HG03103 (cell line): ENCODE measurements at regions not wholly inside any gene's neighbourhood (a gene's known extent, or its start where the extent isn't known, plus 50 kb on each side); places are given as distances from the start of the nearest gene placed in this dataset.
"Not testable (repeated sequence)": the region's sequence is repeated elsewhere in the genome, so short reads cannot be mapped to it uniquely, and the experiment has no call there.

ENCODE experiments used
- ATAC-seq: cut with Tn5 transposase; IDR thresholded peaks from one replicate; pipeline ENCODE4 v1.9.1; 2021; ENCODE audit warnings: low read depth; ENCODE audit not compliant: unreplicated experiment

DNA sequence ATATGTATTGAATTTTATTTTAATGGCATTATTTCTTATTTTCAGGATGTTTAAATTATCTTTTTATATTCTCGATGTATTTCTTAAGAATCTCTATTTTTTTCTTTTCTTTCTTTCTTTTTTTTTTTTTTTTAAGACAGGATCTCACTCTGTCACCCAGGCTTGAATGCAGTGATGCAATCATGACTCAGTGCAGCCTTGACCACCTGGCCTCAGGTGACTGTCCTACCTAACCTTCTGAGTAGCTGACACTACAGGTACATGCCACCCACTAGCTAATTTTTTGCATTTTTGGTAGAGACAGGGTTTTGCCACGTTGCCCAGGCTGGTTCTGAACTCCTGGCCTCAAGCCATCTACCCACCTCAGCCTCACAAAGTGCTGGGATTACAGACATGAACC, 143.8 kb upstream of the LAMA2 start:
- no peak for ATAC-seq

DNA sequence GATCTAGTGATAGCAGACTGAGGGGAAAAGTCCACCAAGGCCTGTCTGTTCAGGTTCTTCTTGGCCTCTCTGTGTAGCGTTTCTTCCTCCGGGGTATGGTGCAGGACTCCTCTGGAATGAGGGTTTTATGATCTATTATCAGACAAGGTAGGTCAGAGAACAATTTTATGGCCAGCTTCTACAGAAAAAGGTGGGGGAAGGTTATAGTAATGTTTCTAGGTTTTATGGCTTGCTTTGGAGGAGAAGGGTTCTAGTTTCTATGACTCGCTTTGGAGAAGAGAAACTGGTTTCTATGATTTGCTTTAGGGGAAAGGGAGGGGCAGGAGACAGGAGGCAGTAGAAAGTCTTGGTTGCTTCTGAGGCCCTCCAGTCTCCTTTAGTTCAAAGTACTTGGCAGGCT, 144.8 kb upstream of the LAMA2 start:
- peak; percentile 74 for ATAC-seq

DNA sequence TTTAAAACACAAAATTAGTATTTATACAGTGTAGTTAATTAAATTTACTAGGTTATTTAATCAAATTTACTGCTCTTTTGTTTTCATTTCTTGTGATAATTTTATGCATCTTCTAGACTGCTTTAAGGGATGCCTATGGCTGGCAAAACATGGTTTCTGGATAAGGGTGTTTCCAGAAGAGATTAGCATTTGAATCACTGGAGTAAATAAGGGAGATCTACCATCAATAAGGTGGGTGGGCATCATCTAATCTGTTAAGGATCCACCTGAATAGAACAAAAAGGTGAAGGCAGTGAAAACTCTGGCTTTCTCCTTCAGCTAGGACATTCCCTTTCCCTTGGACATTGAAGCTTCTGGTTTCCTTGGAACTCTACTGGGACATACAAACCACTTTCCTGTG, 146.2 kb upstream of the LAMA2 start:
- ATAC-seq, result no peak

GRCh38 chr6:128731249-128732165, 151.4 kb upstream of the LAMA2 start:
- no peak for ATAC-seq

GRCh38 chr6:128727500-128727899, 155.4 kb upstream of the LAMA2 start:
- no peak for ATAC-seq

DNA sequence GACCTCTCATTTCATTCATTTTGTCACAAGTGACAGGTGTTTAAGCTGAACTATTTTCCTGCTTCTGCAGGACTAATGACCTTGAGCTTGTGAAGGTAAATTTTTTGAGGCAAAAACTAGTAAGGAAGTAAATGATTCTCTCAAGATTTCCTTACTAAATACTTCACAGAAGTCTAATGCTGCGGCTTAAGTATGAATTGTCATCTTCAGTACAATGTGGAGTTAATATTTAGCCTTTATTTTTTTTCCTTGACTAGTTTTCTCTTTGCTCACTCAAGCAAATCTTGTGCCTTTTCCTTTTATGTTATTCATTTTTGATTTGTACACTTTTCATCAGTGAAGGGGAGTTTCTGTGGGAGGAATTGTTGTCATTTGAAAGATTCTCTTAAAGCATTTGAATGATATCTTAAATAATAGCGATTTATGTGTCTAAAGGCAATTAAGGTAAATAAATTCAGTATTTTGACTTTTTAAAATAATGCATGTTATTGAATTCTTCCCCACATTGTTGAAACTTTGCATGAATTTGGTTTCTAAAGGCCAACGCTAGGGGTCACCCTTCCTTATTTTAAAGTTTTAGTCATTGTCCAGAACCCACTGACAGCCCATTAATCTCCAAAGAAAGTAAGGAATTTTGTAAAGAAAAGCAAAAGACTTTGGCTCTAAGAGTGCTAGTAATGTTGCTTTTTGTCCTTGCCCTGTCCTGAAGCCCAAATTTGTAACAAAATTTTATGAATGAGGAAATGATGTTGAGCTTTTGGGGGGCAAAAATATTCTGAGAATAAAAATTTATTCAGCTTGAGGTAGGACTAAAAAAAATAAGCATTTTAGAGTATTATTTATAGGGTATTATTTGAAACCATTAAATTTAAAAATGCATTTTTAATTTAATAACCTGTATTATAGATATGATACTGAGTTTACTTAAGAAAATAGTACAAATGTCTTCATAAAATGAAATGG, 157.4 kb upstream of the LAMA2 start:
- no peak for ATAC-seq

DNA sequence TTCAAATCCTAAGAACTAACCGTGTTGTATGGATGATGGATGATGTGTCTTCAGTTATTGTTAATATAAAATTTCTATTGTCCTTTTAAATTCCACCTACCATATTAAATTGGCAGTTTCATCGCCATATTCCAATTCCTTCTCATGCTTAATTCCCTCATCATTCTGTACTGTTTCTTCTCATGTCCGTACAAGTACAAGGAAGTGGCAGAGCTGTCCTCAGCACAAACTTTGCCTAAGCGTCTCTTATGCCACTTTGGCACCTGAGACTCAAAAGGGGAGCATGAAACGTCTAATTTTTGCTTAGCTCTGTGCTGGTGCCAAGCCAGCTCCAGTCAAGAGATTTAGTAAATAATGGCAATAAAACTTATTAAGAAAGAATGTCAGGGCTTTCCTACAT, 158.2 kb upstream of the LAMA2 start:
- no peak for ATAC-seq

- no peak for ATAC-seq
Observed at GRCh38 chr6:128723667-128724066, 159.3 kb upstream of the LAMA2 start.

GRCh38 chr6:128720891-128721290, 162.0 kb upstream of the LAMA2 start:
- no peak for ATAC-seq

DNA sequence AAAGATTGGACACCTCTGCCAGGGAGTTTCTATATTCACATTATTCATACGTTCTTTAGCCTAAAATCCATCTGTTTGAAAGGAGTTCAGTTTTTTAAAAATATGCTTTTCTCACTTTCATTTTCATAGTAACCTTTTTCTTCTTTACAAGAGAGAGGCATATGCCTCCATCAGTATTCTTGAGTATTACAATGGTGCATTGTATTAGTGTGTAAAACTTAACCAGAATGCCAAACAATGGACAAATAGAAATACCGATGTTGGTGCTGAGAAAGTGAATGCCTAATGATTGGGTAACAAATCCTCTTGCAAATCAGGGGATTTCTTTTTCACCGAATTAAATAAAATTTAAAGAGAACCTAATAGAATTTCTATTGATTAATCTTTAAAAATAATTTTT, 163.2 kb upstream of the LAMA2 start:
- ATAC-seq, result no peak

GRCh38 chr6:128713461-128713860, 169.5 kb upstream of the LAMA2 start:
- no peak for ATAC-seq

- ATAC-seq, result no peak
Observed at GRCh38 chr6:128712898-128713297, 170.0 kb upstream of the LAMA2 start.

- ATAC-seq, result no peak
Observed at GRCh38 chr6:128711149-128711548, 171.8 kb upstream of the LAMA2 start.

GRCh38 chr6:128710315-128710714, 172.6 kb upstream of the LAMA2 start:
- ATAC-seq, result no peak

DNA sequence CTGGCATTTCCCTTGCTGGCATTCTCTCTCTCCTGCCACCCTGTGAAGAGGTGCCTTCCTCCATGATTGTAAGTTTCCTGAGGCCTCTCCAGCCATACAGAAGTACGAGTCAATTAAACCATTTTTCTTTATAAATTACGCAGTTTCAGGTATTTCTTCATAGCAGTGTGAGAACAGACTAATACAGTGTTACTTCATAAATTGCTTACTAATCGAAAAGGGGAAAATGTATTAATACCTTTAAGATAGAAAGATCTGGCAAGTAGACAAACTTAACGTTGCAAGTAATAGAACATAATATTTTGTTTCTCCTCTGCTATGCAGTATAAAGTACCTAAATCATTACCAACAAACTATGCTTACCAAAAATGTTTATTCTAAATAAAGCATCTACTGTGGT, 178.3 kb upstream of the LAMA2 start:
- ATAC-seq, result no peak

GRCh38 chr6:128703794-128704193, 179.1 kb upstream of the LAMA2 start:
- ATAC-seq, result not testable (repeated sequence)

- ATAC-seq, result no peak
Observed at GRCh38 chr6:128696691-128697689, 176.6 kb upstream of the PTPRK start.

DNA sequence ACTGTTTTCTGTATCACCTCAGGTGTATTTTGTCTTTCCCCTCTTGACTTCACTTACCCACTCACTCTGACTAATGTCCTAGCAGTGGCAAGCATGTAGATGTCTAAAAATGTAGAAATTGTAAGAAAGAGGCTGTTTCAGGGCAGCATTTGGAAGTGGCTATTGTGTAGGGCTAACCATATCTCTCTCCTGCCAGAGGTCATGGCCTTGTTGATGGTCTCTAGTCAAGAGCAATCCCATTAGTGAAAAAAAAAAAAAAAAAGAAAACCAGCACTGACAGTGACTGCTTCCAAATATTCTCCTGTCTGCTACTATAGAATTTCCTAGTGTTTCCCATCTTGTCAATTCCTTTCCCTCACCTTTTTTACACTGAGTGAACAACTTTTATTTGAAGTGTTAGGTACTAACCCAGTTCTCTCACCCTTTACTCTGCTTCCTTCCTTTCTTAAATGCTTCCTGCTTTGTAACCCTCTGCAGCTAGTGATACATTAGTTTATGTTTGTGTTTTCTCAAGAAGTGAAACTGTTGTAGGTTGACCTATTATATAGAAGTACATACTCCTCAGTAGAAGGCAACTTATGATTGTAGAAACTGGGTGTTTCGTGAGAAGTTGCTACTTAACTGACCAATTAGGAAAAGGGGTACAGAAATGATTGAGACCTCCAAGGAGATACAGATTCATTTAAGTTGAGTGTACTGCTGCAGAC, 174.1 kb upstream of the PTPRK start:
- peak; percentile 71 for ATAC-seq

- no peak for ATAC-seq
Observed at GRCh38 chr6:128690063-128690462, 169.7 kb upstream of the PTPRK start.

DNA sequence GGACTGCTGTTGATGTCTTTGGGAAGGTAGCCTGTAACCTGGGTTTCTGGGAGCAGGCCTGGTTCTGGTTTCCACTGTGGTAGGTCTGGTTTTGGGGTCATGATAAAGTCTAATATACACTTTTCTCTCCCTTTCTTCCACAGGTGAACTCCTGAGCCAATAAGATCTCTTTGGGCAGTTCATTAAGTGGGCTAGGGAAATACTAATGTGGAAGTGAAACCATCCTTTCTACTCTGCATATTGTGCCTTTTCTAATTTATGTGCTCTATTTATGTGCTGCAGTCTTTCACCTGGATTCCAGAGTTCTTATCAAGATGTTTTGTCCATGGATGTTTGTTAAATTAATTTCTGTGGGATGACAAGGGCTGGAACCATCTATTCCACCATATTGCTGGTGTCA, 165.7 kb upstream of the PTPRK start:
- ATAC-seq, result no peak
